GM19324 (cell line): ENCODE measurements at regions not wholly inside any gene's neighbourhood (a gene's known extent, or its start where the extent isn't known, plus 50 kb on each side); places are given as distances from the start of the nearest gene placed in this dataset.
"Not testable (repeated sequence)": the region's sequence is repeated elsewhere in the genome, so short reads cannot be mapped to it uniquely, and the experiment has no call there.

Experiments used
- ATAC-seq: cut with Tn5 transposase; IDR thresholded peaks from one replicate; pipeline ENCODE4 v1.9.1; 2021; ENCODE audit warnings: mild to moderate bottlenecking, moderate library complexity; ENCODE audit not compliant: unreplicated experiment, low FRiP score

DNA sequence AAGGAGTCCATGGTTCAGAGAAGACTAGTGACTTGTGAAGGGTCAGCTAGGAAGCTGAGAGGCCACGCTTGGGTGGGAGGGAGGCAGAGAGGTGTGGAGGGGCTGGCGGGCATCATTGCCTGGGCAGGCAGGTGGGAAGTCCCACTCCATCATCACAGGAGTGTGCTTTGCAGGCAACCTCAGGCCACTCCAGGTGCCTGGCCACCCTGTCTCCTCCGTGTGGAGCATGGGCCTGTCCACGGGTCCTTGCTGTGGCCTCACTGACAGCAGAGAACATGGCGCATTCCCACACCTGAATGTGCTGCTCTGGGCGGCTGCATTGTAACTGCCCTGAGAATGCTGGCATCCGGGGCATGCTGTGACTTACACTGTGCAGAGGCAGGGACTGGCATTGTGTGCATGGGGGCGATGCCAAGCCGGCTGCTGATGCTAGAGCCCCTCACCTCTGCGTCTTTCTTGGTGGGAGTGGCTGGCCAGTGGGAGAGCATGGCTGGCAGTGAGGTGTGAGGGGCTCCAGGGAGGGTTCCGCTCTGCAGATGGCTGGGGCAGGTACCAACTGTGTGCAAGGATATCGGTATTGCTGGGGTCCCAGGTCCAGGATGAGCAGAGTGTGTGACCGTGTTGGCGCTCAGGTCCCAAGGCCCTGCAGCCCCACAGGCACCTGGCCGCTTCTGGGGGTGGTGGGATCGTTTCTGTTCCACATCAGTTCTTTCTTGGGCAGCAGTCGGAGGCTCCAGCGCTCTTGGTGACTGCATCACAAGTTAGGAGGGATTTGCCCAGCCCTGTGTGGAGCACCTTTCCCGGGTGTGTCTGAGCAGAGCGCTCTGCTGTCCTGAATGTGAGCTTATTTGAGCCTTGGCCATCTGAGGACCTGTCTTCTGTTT lies 94.8 kb downstream of the NPIPB11 start:
- no peak for ATAC-seq

DNA sequence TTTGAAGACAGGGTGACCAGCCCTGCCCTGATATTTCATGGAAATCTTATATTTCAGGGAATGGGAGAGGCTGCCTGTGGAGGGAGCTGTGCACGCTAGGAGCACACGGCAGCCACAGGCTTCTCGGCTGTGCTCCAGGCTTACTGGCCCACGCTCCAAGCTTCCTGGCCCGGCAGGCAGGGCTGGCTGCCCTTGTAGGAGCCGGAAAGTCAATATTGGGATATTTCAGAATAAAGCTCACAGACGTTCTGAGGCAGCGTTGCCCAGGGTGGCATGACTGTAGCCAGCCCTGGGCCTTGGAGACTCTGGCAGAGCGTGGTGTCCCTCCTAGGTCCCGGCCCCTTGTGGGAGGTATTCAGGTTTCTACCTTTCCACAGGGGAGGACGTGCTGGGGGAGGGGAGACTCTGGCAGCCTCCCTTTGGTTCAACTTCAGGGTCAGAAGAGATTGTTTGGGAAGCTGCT lies 95.6 kb downstream of the NPIPB11 start:
- ATAC-seq = no peak

DNA sequence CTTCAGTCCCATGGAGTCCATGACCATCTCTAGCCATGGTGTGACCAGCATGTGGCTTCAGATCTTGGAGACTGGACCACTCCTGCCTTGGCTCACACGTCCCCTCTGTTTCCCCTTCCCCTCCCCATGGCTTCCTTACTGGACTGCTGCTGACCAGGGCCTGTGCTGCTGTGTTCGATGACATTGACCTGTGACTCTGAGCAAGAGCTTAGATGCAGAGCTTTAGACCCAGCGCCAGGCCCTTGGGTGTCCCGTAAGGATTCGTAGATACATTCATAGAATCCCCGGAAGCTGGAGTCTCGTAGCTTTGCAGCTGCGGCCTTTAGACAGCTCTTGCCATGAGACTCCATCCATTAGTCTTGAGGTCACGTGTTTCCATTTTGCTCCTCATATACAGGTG lies 96.3 kb downstream of the NPIPB11 start:
- ATAC-seq = not testable (repeated sequence)

DNA sequence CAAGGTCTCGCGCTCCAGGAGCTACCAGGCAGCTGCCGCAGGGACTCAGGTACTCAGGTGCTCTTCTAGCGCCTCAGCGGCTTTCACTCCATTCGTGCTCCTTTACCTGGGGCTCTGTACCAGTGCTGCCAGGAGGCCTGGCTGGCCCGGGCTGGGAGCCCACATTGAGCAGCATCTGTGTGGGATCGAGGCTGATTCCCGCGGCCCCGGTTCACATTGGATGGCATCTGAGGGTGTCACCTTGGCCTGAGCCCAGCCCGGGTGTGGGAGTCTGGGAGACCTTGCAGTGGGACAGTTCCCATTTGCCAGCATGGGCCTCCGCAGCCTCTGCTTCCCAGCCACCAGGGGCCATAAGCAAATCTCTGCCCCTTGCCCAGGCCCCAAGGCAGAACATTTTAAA lies 96.9 kb downstream of the NPIPB11 start:
- ATAC-seq = not testable (repeated sequence)

DNA sequence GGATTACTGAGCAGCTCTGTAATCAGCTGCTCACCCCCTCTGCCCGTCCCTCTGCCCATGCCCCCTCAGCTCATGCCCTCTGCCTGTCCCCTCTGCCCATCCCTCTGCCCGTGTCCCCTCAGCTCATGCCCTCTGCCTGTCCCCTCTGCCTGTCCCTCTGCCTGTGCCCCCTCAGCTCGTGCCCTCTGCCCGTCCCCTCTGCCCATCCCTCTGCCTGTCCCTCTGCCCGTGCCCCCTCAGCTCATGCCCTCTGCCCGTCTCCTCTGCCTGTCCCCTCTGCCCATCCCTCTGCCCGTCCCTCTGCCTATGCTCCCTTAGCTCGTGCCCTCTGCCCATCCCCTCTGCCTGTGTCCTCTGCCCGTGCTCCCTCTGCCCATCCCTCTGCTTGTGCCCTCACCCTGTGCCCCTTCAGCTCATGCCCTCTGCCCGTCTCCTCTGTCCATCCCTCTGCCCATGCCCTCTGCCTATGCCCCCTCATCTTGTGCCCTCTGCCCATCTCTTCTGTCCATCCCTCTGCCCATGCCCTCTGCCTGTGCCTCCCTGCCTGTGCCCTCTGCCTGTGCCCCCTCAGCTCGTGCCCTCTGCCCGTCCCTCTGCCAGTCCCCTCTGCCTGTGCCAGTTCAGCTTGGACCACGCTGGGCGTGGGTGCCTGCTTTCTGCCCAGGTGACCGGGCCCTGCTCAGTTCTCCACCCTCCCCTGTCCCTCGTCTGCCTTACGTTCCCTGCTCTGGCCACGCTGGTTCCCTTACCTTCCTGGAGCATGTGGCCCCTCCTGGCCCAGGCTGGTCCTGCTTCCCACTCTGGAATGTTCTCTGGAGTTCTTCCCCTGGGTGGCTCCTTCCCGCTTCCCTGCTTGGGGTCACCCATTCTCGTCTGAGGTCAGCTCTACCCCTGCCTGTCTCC lies 97.6 kb downstream of the NPIPB11 start:
- ATAC-seq = no peak

DNA sequence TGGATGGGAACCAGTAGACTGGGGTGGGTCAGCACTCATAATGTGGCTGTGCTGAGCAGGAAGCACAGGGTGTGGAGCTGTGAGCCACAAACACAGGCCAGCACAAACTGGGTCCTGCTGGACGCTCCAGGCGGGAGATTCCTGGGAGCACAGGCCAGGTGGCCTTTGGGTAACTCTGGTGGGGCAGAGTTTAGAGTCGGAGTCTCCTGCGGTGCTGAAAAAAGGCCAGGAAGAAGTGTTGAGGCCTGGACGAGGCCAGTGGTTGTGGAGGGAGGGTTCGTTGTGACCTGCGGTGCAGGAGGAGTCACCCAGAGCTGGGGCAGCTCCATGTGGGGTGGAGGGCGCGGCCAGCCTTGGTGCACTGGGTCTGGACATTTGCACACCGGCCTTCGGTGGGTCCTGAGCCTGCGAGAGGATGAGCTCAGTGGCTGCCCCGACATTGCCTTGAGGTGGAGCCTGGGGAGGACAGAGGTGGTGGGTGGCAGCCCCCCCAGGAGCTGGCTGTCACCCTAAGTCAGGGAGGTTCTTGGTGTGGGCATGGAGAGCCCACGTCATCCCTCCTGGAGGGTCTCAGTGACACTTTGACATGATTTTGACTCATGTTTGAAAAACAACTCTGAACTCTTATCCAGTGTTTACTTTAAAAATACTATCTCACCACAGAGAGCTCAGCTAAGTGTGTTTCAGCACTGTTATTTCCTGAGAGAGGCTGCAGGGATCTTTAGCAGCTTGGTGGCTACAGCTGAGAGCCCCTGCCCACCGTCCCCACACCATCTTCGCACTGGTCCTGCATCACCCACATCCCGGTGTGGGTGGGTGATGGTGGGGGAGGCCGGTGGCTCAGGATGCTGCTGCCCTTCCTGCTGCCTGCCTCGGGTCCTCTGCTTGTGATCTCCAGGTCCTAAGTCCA lies 98.7 kb downstream of the NPIPB11 start:
- ATAC-seq = no peak

DNA sequence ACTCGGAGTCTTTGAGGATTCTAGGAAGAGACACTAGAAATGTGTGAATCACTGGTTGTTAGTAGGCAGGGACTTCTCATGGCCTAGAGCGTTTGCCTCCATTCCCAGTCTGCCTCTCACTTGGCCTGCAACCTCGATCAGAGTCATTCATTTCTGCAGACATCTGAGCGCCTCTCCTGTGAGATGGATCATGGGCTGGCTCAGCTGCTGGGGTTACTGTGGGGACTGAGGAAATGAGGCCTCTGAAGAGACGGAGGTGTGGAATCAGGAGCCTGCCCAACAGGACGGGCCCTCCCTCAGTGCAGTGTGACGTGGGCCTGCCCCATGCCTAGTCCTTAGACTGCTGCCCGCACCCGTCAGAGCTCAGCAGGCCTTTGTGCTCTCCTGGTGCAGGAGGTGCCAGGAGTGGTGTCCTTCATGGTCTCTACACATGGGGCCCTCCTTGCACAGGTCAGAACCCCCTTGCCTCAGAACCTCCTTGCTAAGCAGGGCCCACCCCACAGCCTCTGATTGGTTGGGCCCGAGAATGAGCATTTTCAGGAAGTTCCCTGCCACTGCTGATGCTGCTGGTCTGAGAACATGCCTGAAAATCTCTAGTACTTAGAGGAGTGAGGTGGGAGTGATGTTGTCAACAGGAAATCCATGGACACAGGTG lies 99.4 kb downstream of the NPIPB11 start:
- no peak for ATAC-seq

DNA sequence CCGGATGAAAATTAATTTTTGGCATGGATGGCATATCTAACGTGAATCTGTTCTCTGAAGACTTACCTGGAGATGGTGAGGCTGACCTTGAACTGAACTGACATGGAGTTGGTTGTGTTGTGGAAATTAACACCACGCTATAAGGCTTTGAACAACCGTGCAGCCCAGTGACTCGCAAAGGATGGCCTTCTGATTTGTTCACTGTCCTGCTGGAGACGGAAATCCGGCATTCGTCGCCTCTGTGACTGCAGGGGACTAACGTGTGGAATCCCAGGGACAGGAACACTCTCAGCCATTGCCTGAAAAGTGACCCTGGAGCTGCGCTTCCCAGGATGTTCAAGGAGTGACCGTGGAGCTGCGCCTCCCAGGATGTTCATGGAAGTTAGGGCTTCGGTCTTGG lies 100.3 kb downstream of the NPIPB11 start:
- ATAC-seq = no peak

DNA sequence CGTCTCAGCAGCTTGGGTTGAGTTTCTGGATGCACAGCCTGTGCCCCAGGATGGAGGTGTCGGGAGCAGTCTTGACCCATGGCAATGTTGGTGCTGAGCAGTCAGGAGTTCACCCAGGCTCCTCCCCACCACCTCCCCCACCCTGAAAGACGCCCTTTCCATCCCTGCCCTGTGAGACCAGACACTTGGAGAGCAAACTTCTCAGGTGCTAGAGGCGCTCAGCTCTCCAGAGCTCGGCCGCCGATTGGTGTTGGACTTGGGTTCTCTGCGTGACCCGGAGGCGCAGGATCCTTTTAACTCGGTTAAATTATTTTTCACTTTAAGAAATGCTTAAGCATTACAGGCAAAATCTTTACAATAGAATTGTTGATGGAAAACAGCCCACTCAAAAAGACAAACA lies 101.5 kb downstream of the NPIPB11 start:
- ATAC-seq = not testable (repeated sequence)

DNA sequence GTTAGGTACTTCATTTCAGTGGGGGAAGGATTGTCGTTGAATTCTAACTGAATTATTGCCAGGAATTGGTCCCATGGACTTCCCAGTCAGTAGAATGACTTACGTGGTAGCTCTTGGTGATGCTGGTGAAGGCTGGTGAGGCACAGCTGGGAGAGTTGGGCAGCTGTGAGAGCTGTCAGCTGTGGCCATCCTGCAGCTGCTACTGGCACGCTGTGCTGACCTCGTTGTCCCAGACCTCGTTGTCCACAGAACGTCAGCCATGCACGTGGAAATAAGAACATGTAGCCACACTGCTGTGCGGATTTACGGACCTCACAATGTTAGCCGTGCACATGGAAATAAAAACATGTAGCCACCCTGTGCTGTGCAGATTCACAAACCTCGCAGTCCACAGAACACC lies 102.3 kb downstream of the NPIPB11 start:
- ATAC-seq = no peak

DNA sequence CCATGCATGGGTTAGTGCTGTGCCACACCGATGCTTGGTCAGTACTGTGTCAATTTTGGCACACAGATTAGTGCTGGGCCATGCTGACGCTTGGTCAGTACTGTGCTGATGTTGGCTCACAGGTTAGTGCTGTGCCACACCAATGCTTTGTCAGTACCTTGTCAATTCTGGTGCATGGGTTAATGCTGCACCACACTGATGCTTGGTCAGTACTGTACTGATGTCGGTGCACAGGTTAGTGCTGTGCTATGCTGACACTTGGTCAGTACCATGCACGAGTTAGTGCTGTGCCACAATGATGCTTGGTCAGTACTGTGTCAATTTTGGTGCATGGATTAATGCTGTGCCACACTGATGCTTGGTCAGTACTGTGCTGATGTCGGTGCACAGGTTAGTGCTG lies 103.0 kb downstream of the NPIPB11 start:
- no peak for ATAC-seq

DNA sequence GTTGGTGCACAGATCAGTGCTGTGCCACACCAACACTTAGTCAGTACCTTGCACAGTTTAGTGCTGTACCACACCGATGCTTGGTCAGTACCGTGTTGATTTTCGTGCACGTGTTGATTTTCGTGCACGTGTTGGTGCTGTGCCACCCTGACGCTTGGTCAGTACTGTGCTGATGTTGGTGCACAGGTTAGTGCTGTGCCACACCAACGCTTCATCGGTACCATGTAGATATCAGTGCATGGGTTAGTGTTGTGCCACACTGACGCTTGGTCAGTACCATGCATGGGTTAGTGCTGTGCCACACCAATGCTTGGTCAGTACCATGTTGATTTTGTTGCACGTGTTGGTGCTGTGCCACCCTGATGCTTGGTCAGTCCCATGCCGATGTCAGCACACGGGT lies 103.5 kb downstream of the NPIPB11 start:
- ATAC-seq = no peak

DNA sequence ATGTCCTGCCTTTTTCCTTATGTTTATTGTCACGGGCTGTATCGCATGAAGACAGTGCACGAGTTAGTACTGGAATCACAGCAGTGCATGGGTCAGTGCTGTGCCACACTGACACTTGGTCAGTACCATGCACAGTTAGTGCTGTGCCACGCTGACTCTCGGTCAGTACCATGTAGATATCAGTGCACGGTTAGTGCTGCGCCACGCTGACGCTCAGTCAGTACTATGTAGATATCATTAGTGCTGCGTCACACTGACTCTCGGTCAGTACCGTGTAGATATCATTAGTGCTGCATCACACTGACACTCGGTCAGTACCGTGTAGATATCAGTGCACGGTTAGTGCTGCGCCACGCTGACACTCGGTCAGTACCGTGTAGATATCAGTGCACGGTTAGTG lies 104.1 kb downstream of the NPIPB11 start:
- ATAC-seq = not testable (repeated sequence)

DNA sequence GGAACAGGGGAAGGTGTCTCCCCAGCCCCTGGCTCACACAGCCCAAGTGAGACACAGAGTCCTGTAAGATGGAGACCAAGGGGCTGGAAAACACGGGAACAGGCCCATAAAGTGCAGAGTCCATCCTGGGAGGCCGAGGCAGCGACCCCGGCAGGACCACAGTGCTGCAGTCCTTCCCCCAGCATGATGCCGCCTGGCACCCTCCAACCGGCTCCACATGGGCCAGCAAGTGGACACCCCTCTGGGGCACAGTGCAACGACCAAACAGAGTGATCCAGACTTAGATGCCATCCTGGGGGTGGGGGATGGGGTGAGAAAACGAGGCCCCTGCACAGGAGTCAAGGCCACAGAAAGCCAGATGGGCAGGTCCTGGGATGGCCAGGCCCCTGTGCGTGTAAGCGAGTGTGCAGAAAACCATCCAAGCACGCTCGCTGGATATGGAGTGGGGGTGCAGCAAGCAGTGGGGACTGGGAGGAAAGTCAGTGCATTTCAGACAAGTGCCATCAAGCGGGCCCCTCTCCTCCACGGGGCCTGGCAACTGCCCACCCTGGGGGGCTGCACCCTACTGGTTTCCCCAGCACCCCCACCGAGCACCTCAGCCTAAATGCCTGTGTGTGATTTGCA lies 104.7 kb downstream of the NPIPB11 start:
- not testable (repeated sequence) for ATAC-seq

DNA sequence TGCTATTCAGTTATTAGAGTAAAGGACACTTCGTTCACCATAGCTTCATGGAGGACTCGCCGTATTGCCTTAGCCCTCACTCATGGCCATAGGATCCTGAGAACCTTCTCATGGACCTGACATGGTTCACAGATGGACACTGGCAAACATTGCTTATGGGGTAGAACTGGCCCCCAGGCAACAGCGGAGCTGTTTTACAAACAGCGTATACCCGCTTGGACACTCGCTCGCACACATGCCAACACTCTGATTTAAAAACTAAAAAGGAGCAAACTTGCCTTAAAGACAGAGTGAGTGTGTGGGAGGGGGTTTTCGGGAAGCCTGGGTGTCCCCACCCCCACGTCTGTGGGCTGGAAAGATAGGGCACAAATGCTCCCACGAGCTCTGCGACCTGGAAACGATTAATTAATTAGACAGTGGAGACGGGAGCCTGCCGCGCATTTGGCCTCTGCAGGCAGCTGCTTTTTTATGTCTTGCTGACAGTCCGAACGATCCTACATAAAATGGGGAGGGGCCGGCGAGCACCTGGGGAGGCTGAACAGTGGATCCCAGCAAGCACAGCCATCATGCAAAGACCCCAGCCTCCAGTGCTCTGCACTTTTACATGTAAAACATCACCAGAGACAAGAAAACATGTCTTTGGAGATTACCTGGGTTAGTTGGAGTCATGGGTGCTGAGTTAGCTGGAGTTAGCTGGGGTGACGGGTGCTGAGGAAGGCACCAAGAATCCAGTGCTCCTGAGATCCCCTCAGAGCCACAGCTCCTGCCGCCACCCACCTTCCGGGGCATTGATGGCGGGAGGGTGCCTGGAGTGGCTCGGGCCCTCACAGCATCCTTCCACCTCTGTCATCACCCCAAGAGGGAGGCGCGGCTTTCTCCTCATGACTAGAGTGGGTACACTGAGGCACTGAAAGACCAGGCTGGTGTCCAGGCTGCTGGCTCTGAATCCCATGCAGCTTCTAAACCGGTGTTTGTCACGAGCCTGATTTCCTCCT lies 105.7 kb downstream of the NPIPB11 start:
- not testable (repeated sequence) for ATAC-seq

DNA sequence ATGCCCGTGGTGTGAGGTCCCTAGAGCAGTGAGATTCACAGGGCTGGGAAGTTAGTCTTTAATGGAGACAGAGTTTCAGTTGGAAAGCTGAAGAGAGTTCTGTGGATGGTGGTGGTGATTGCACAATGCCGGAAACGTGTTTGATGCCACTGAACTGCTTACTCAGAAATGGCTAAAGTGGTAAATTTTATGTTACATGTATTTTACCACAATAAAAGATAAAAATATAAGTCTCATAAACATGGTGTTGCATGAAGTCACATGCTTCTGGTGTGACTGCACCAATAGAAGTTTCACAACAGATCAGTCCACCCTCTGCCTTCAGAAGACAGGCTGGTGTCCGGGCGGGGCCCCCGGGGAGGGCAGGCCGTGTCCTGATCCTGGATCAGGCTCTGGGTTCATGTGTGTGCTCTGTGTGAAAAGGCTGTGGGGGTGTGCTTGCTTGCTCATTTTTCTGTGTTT lies 106.5 kb downstream of the NPIPB11 start:
- not testable (repeated sequence) for ATAC-seq

DNA sequence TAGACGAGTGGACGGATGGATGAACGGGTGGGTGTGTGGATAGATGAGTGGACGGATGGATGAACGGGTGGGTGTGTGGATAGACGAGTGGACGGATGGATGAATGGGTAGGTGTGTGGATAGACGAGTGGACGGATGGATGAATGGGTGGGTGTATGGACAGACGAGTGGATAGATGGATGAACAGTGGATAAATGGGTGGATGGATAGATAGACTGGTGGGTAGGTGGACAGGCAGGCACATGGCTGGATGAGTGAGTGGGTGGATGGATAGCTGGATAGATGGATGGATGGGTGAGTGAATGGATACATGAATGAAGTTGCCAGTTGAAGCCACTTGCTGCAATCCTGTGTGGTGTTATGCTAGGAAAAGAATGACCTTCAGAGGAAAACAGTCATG lies 107.5 kb downstream of the NPIPB11 start:
- ATAC-seq = not testable (repeated sequence)

DNA sequence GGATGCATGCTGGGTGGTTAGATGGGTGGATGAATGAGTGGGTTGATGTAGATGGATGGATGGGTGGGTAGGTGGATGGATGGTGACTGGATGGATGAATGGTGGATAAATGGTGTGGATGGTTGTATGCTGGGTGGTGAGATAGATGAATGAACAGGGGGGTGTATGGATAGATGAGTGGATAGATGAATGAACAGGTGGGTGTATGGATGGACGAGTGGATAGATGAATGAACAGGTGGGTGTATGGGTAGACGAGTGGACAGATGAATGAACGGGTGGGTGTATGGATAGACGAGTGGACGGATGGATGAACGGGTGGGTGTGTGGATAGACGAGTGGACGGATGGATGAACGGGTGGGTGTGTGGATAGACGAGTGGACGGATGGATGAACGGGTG lies 108.2 kb downstream of the NPIPB11 start:
- not testable (repeated sequence) for ATAC-seq
